Liver (tissue), 3 donors: ENCODE measurements at regions not wholly inside any gene's neighbourhood (a gene's known extent, or its start where the extent isn't known, plus 50 kb on each side); places are given as distances from the start of the nearest gene placed in this dataset.

ENCODE experiments used
- ATF3 ChIP-seq: IDR thresholded peaks from 2 replicates; pipeline ENCODE4 v1.6.1; 2016; ENCODE audit warnings: antibody characterized with exemption
- CTCF ChIP-seq: fragments of 150-350 bp; IDR thresholded peaks from 2 replicates; pipeline ENCODE4 v1.5.1; 2017; ENCODE audit warnings: improper control_type of control experiment, low read depth, low read length; ENCODE audit not compliant: missing input control
- EGR1 ChIP-seq, 2 donors: IDR thresholded peaks; 2 replicates each; pipeline ENCODE4 v1.6.1; 2016 to 2018; ENCODE audit warnings: antibody characterized with exemption in 2 of 2, low read depth in 2 of 2
- GABPA ChIP-seq, 2 donors: IDR thresholded peaks in 1 of 2; conservative IDR thresholded peaks in 1 of 2; 2 replicates each; pipeline ENCODE4 v1.6.1; 2016; ENCODE audit warnings: antibody characterized with exemption in 2 of 2, mild to moderate bottlenecking in 1 of 2, moderate library complexity in 1 of 2
- MAX ChIP-seq: IDR thresholded peaks from 2 replicates; pipeline ENCODE4 v1.6.1; 2016; ENCODE audit warnings: antibody characterized with exemption
- RAD21 ChIP-seq, 2 donors: IDR thresholded peaks; 2 replicates each; pipeline ENCODE4 v1.6.1; 2016; ENCODE audit warnings: antibody characterized with exemption in 2 of 2, mild to moderate bottlenecking in 2 of 2
- REST ChIP-seq: IDR thresholded peaks from 2 replicates; pipeline ENCODE4 v1.6.1; 2016; ENCODE audit warnings: antibody characterized with exemption, mild to moderate bottlenecking
- SP1 ChIP-seq: IDR thresholded peaks from 2 replicates; pipeline ENCODE4 v1.6.1; 2018; ENCODE audit warnings: antibody characterized with exemption, mild to moderate bottlenecking
- TAF1 ChIP-seq: conservative IDR thresholded peaks from 2 replicates; pipeline ENCODE4 v1.6.1; 2016; ENCODE audit warnings: antibody characterized with exemption, mild to moderate bottlenecking
- YY1 ChIP-seq: IDR thresholded peaks from 2 replicates; pipeline ENCODE4 v1.6.1; 2016; ENCODE audit warnings: antibody characterized with exemption, mild to moderate bottlenecking
- ZBTB33 ChIP-seq: IDR thresholded peaks from 2 replicates; pipeline ENCODE4 v1.6.1; 2016; ENCODE audit warnings: antibody characterized with exemption
- donor health status: healthy.
- donor health status: healthy.

GRCh38 chr13:50573066-50573465 lies 270.4 kb downstream of the DLEU7 start:
- TF ChIP-seq CTCF (no peak), MAX (no peak), REST (no peak), EGR1 (IDR thresholded peaks at IDR 0.05; ENCODE audit: low read depth in 2 of 2) (no peak), ZBTB33 (no peak), SP1 (no peak), GABPA (IDR thresholded peaks at IDR 0.05 in 1 of 2, conservative IDR thresholded peaks at IDR 0.05 in 1 of 2) (no peak), ATF3 (no peak), TAF1 (no peak), YY1 (no peak), RAD21 (IDR thresholded peaks at IDR 0.05) (no peak)
